ENCODE measurements at regions not wholly inside any gene's neighbourhood (a gene's known extent, or its start where the extent isn't known, plus 50 kb on each side); places are given as distances from the start of the nearest gene placed in this dataset.

- no peak for TF ChIP-seq POLR2A (IDR thresholded peaks at IDR 0.05)
- no peak for TF ChIP-seq CTCF (IDR thresholded peaks at IDR 0.05)
Measured at GRCh38 chr16:58906981-58907715, 173.0 kb upstream of the GOT2 start.

Data from lower leg skin (tissue), 3 donors.